OCI-LY3 (cell line): ENCODE measurements at regions not wholly inside any gene's neighbourhood (a gene's known extent, or its start where the extent isn't known, plus 50 kb on each side); places are given as distances from the start of the nearest gene placed in this dataset.

Experiments used
- H2AFZ ChIP-seq: fragments of 200-600, 300-600 bp; shearing (Covaris generic); 2 replicates; pipeline ENCODE4 v1.6.0; 2014; ENCODE audit warnings: antibody characterized with exemption, low read depth, low read length
- H3K27ac ChIP-seq: fragments of 200-600, 300-600 bp; sonication (generic); 2 replicates; pipeline ENCODE4 v1.5.1; 2014; ENCODE audit warnings: mild to moderate bottlenecking, low read length, moderate library complexity, mixed read lengths
- H3K27me3 ChIP-seq: fragments of 200-600, 300-600 bp; sonication (generic); 2 replicates; pipeline ENCODE4 v1.6.1; 2014; ENCODE audit warnings: low read depth, low read length, mixed read lengths
- H3K36me3 ChIP-seq: fragments of 200-600, 300-600 bp; sonication (generic); replicated peaks from 2 replicates; pipeline ENCODE3; 2014; ENCODE audit warnings: low read depth, low read length, mixed read lengths
- H3K4me1 ChIP-seq: fragments of 300-600, 200-600 bp; sonication (generic); 2 replicates; pipeline ENCODE4 v1.6.1; 2014; ENCODE audit warnings: low read length, mixed read lengths
- H3K4me2 ChIP-seq: fragments of 200-600, 300-600 bp; sonication (generic); 2 replicates; pipeline ENCODE4 v1.6.1; 2014; ENCODE audit warnings: low read length, mixed read lengths
- H3K4me3 ChIP-seq: fragments of 300-600, 200-600 bp; sonication (generic); 2 replicates; pipeline ENCODE4 v1.5.1; 2014; ENCODE audit warnings: antibody characterized with exemption, mild to moderate bottlenecking, low read length, moderate library complexity
- H3K79me2 ChIP-seq: fragments of 300-600, 200-600 bp; shearing (Covaris generic); 2 replicates; pipeline ENCODE4 v1.6.1; 2014; ENCODE audit warnings: mild to moderate bottlenecking, low read length, mixed read lengths
- H3K9ac ChIP-seq: fragments of 300-600, 200-600 bp; shearing (Covaris generic); 2 replicates; pipeline ENCODE4 v1.6.0; 2014; ENCODE audit warnings: mild to moderate bottlenecking, low read length, moderate library complexity
- H3K9me3 ChIP-seq: fragments of 200-600, 300-600 bp; shearing (Covaris generic); 2 replicates; pipeline ENCODE4 v1.6.1; 2014; ENCODE audit warnings: low read length, mixed read lengths; ENCODE audit not compliant: insufficient read depth
- H4K20me1 ChIP-seq: fragments of 200-600, 300-600 bp; sonication (generic); 2 replicates; pipeline ENCODE4 v1.6.1; 2016; ENCODE audit warnings: low read length, mixed read lengths; ENCODE audit not compliant: insufficient read depth
- EZH2phosphoT487 ChIP-seq: fragments of 200-600 bp; shearing (Covaris generic); IDR thresholded peaks from 2 replicates; pipeline ENCODE4 v1.6.1; 2018; ENCODE audit warnings: antibody characterized with exemption, mixed run types, low read depth
- TF ChIP-seq, protein P1 (sequence below): fragments of 200-600, 300-600 bp; sonication (generic); IDR thresholded peaks from 2 replicates; pipeline ENCODE4 v1.5.1; 2014; ENCODE audit warnings: antibody characterized with exemption, low read length, low read depth

GRCh38 chr13:50220938-50221337 lies 205.7 kb downstream of the KCNRG start:
- TF ChIP-seq, protein P1, sequence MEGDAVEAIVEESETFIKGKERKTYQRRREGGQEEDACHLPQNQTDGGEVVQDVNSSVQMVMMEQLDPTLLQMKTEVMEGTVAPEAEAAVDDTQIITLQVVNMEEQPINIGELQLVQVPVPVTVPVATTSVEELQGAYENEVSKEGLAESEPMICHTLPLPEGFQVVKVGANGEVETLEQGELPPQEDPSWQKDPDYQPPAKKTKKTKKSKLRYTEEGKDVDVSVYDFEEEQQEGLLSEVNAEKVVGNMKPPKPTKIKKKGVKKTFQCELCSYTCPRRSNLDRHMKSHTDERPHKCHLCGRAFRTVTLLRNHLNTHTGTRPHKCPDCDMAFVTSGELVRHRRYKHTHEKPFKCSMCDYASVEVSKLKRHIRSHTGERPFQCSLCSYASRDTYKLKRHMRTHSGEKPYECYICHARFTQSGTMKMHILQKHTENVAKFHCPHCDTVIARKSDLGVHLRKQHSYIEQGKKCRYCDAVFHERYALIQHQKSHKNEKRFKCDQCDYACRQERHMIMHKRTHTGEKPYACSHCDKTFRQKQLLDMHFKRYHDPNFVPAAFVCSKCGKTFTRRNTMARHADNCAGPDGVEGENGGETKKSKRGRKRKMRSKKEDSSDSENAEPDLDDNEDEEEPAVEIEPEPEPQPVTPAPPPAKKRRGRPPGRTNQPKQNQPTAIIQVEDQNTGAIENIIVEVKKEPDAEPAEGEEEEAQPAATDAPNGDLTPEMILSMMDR: no peak
- TF ChIP-seq EZH2phosphoT487: no peak
- H3K27ac ChIP-seq: no peak overlapping the region

DNA sequence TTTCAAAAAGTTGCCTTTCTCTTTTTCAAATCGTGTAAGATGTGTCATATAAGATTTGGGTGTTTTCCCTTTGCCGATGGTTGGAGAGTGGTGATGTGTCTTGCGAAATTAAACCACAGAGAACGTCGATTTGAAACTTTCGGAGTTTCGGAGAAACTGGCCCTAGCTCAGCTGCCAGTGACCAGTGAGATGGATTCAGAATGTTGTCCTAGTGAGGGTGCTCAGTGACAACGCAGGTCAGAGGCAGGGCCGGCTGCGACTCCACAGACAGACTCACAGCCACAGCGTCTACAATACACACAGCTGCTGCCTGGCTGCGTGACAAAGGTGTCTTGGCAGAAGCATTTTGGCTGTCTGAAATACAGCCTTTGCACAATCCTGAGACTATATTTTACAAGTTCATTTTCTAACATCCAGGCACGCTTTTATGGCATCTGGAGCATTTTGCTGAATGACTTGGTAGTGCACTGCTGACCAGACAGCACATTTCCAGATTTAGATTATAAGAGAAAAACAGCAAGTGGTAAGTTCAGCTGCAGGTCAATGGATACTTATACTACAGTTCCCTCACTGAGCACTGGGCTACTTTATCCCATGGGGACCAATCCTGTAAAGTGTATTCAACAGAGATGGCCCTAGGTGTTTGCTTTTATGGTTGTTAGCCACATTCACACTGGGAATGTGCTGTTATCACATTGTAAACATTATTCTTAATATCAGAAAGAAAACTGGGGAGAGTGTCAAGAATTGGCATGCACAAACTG lies 207.5 kb downstream of the KCNRG start:
- H3K9me3 ChIP-seq: peaks cover 7% of the 10 kb centered on the region; the same call in 1 of the 2 replicates
- H3K36me3 ChIP-seq: peaks cover 16% of the 10 kb centered on the region
- no peaks in the 10 kb centered on the region for H3K79me2 ChIP-seq
- peak overlapping the region; percentile 59 for H3K4me3 ChIP-seq
- peaks cover 79% of the 10 kb centered on the region for H3K4me1 ChIP-seq
- peak overlapping the region; percentile 35; the same call in 1 of the 2 replicates for H3K9ac ChIP-seq
- TF ChIP-seq, protein P1: no peak
- TF ChIP-seq EZH2phosphoT487: 0 out of 2 replicates have a peak, but pooled peaks have one; percentile 19
- no peak overlapping the region for H2AFZ ChIP-seq
- H3K27me3 ChIP-seq: no peaks in the 10 kb centered on the region
- peak overlapping the region; percentile 80 for H3K27ac ChIP-seq
- peak overlapping the region; percentile 71 for H3K4me2 ChIP-seq
- H4K20me1 ChIP-seq: no peaks in the 10 kb centered on the region

More at GRCh38 chr13:50220938-50221337, 205.7 kb downstream of the KCNRG start:
- peaks cover 12% of the 10 kb centered on the region; the same call in 1 of the 2 replicates for H3K9me3 ChIP-seq
- no peaks in the 10 kb centered on the region for H3K27me3 ChIP-seq
- H4K20me1 ChIP-seq: no peaks in the 10 kb centered on the region
- peaks cover 22% of the 10 kb centered on the region for H3K36me3 ChIP-seq
- no peaks in the 10 kb centered on the region for H3K79me2 ChIP-seq
- no peak overlapping the region for H2AFZ ChIP-seq
- H3K4me2 ChIP-seq: peak overlapping the region; percentile 71
- H3K9ac ChIP-seq: no peak overlapping the region
- peaks cover 61% of the 10 kb centered on the region for H3K4me1 ChIP-seq
- no peak overlapping the region for H3K4me3 ChIP-seq

DNA sequence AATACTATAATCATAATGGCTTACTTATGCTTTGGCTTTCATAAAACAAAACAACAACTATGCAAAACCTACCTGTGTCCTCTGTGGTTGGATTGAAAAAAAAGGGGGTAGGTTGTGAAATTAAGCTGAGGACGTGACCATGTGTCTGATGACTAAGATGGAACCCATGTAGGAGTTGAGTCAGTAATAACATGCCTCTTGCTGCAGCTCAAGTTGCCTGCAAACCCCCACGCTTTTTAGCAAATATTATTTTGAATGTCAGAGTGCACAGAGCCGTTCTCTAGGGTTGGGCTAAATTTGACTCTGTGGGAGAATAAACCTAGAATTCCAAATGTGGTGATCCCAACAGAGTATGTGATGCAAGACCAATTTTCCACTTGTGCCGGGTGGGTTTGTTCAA lies 209.3 kb downstream of the KCNRG start:
- Histone ChIP-seq H2AFZ (no peak overlapping the region), H3K27ac (peak overlapping the region; percentile 19; the same call in 1 of the 2 replicates), H3K36me3 (peaks cover 12% of the 10 kb centered on the region), H3K4me3 (peak overlapping the region; percentile 1; the same call in 1 of the 2 replicates), H3K9me3 (peaks cover 7% of the 10 kb centered on the region; the same call in 1 of the 2 replicates), H3K79me2 (no peaks in the 10 kb centered on the region), H3K9ac (no peak overlapping the region), H3K4me2 (peak overlapping the region; percentile 55), H3K27me3 (0 out of 2 replicates have a peak, but pooled peaks cover 3% of the 10 kb centered on the region), H3K4me1 (peaks cover 92% of the 10 kb centered on the region), H4K20me1 (no peaks in the 10 kb centered on the region)
- TF ChIP-seq, protein P1: no peak
- TF ChIP-seq EZH2phosphoT487: 0 out of 2 replicates have a peak, but pooled peaks have one; percentile 36
